ENCODE measurements at regions not wholly inside any gene's neighbourhood (a gene's known extent, or its start where the extent isn't known, plus 50 kb on each side); places are given as distances from the start of the nearest gene placed in this dataset.
"Not testable (repeated sequence)": the region's sequence is repeated elsewhere in the genome, so short reads cannot be mapped to it uniquely, and the experiment has no call there.

DNA sequence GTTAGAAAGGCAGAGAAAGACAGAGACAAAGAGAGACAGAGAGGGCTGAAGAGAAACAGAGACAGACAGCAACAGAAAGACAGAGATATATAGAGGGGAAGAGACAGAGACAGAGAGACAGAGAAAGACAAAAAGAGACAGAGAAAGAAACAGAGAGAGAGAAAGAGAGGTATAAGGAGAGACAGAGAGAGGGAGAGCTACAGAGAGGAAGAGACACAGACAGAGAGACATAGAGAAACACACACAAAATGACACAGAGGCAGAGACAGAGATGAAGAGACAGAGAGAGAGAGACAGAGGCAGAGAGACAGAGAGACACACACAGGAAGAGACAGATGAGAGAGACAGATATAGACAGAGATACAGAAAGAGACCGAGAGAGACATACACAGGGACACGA, 168.6 kb downstream of the TMEM121 start:
- peaks cover 67% of the 10 kb centered on the region for H3K4me1 ChIP-seq (ENCODE audit: control insufficient read depth, low read length)
- H3K4me2 ChIP-seq (ENCODE audit: low read length) = peak overlapping the region; percentile 27

GRCh38 chr14:105696388-105696787, 170.0 kb downstream of the TMEM121 start:
- not testable (repeated sequence) for H3K4me2 ChIP-seq (ENCODE audit: low read length); H4K20me1 ChIP-seq (ENCODE audit: control insufficient read depth, insufficient read depth, low read depth, low read length); H3K4me3 ChIP-seq (ENCODE audit: low read length); H3K9me3 ChIP-seq (ENCODE audit: control insufficient read depth, insufficient read depth, low read length); H3K36me3 ChIP-seq (ENCODE audit: control insufficient read depth, low read length); H3K27me3 ChIP-seq (ENCODE audit: control insufficient read depth, low read length); H3K9me2 ChIP-seq (replicated peaks; ENCODE audit: control insufficient read depth, low read length); H3K27ac ChIP-seq (ENCODE audit: low read depth, low read length)
- Histone ChIP-seq H3F3A (ENCODE audit: control insufficient read depth, insufficient read depth) (peaks cover 13% of the 10 kb centered on the region; the same call in 1 of the 2 replicates), H3K4me1 (ENCODE audit: control insufficient read depth, low read length) (peaks cover 67% of the 10 kb centered on the region), H3K79me2 (ENCODE audit: control insufficient read depth, low read length) (peaks cover 14% of the 10 kb centered on the region)

More for the DNA sequence above, 168.6 kb downstream of the TMEM121 start:
- TF ChIP-seq EZH2phosphoT487 (IDR thresholded peaks at IDR 0.05; ENCODE audit: borderline replicate concordance, low read length) (no peak), CTCF (IDR thresholded peaks at IDR 0.05; ENCODE audit: low read depth, low read length, poor library complexity, severe bottlenecking) (no peak)
- peaks cover 8% of the 10 kb centered on the region; the same call in 1 of the 2 replicates for H3F3A ChIP-seq (ENCODE audit: control insufficient read depth, insufficient read depth)
- H3K27ac ChIP-seq (ENCODE audit: low read depth, low read length) = peak overlapping the region; percentile 85
- no peaks in the 10 kb centered on the region for H3K27me3 ChIP-seq (ENCODE audit: control insufficient read depth, low read length)
- peaks cover 26% of the 10 kb centered on the region for H3K79me2 ChIP-seq (ENCODE audit: control insufficient read depth, low read length)
- H3K9me2 ChIP-seq (replicated peaks; ENCODE audit: control insufficient read depth, low read length) = no peaks in the 10 kb centered on the region
- no peak overlapping the region; the same call in 1 of the 2 replicates for H3K4me3 ChIP-seq (ENCODE audit: low read length)
- H3K36me3 ChIP-seq (ENCODE audit: control insufficient read depth, low read length) = 0 out of 2 replicates have a peak, but pooled peaks cover 5% of the 10 kb centered on the region
- no peaks in the 10 kb centered on the region for H3K9me3 ChIP-seq (ENCODE audit: control insufficient read depth, insufficient read depth, low read length)
- H4K20me1 ChIP-seq (ENCODE audit: control insufficient read depth, insufficient read depth, low read depth, low read length) = no peaks in the 10 kb centered on the region

GRCh38 chr14:105697414-105697813, 171.0 kb downstream of the TMEM121 start:
- not testable (repeated sequence) for H3K9me2 ChIP-seq (replicated peaks; ENCODE audit: control insufficient read depth, low read length); H3K9me3 ChIP-seq (ENCODE audit: control insufficient read depth, insufficient read depth, low read length); H3K4me3 ChIP-seq (ENCODE audit: low read length); H3K4me2 ChIP-seq (ENCODE audit: low read length); H4K20me1 ChIP-seq (ENCODE audit: control insufficient read depth, insufficient read depth, low read depth, low read length); H3K27me3 ChIP-seq (ENCODE audit: control insufficient read depth, low read length)
- peaks cover 14% of the 10 kb centered on the region; the same call in 1 of the 2 replicates for H3K36me3 ChIP-seq (ENCODE audit: control insufficient read depth, low read length)
- peaks cover 71% of the 10 kb centered on the region for H3K4me1 ChIP-seq (ENCODE audit: control insufficient read depth, low read length)
- H3K27ac ChIP-seq (ENCODE audit: low read depth, low read length) = peak overlapping the region; percentile 83
- H3F3A ChIP-seq (ENCODE audit: control insufficient read depth, insufficient read depth) = peaks cover 13% of the 10 kb centered on the region; the same call in 1 of the 2 replicates
- peaks cover 14% of the 10 kb centered on the region for H3K79me2 ChIP-seq (ENCODE audit: control insufficient read depth, low read length)

DNA sequence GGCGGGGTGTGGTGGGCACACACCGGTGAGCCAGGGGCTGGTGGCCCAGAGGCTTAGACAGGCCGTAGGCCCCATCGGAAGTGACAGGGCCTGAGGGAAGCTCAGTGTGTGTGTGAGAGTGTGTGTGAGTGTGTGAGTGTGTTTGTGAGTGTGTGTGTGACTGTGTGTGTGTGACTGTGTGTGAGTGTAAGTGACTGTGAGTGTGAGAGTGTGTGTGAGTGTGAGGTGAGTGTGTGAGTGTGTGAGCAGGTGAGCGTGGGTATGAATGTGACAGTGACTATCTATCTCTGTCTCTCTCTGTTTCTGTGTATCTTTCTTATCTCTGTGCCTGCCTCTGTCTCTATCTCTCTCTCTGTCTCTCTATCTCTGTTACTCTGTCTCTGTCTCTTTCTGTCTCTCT, 171.6 kb downstream of the TMEM121 start:
- Histone ChIP-seq H3K27ac (ENCODE audit: low read depth, low read length) (peak overlapping the region; percentile 83), H3K79me2 (ENCODE audit: control insufficient read depth, low read length) (peaks cover 14% of the 10 kb centered on the region), H3K4me1 (ENCODE audit: control insufficient read depth, low read length) (peaks cover 76% of the 10 kb centered on the region), H3K36me3 (ENCODE audit: control insufficient read depth, low read length) (peaks cover 14% of the 10 kb centered on the region; the same call in 1 of the 2 replicates), H3F3A (ENCODE audit: control insufficient read depth, insufficient read depth) (peaks cover 13% of the 10 kb centered on the region; the same call in 1 of the 2 replicates)
- H4K20me1 ChIP-seq (ENCODE audit: control insufficient read depth, insufficient read depth, low read depth, low read length); H3K9me2 ChIP-seq (replicated peaks; ENCODE audit: control insufficient read depth, low read length); H3K27me3 ChIP-seq (ENCODE audit: control insufficient read depth, low read length); H3K4me3 ChIP-seq (ENCODE audit: low read length); H3K4me2 ChIP-seq (ENCODE audit: low read length); H3K9me3 ChIP-seq (ENCODE audit: control insufficient read depth, insufficient read depth, low read length): not testable (repeated sequence)

DNA sequence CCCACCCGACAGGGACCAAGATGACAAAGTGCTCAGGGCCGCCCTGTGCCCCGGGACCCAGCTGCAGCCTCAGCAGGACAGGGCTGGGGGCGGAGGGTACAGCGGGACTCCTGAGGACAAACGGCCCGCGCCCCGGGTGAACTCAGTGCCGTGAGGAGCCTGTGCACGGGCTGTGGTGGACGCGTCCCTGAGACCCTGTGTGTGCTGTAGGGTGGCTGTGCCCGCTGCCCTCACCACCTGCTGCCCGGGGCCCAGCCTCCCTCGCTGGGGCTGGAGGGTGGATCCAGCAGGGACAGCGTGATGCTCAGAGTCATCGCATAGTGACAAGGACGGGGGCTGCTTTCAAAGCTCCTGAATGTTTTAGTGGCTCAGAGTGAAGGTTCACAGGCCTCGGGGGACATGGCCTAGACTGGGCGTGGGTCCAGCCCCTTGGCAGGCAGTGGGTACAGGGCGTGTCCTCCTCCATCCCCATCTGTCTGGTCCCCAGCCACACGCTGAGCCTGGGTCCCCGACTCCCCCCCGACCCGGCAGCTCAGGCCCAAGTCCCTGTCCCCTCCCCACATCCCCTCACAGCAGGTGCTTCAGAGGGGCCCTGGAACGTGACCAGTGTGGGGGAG, 172.7 kb downstream of the TMEM121 start:
- H4K20me1 ChIP-seq (ENCODE audit: control insufficient read depth, insufficient read depth, low read depth, low read length); H3K4me2 ChIP-seq (ENCODE audit: low read length); H3K9me3 ChIP-seq (ENCODE audit: control insufficient read depth, insufficient read depth, low read length); H3K27me3 ChIP-seq (ENCODE audit: control insufficient read depth, low read length); H3F3A ChIP-seq (ENCODE audit: control insufficient read depth, insufficient read depth); H3K79me2 ChIP-seq (ENCODE audit: control insufficient read depth, low read length); H3K9me2 ChIP-seq (replicated peaks; ENCODE audit: control insufficient read depth, low read length); H3K4me3 ChIP-seq (ENCODE audit: low read length): not testable (repeated sequence)
- Histone ChIP-seq H3K4me1 (ENCODE audit: control insufficient read depth, low read length) (peaks cover 70% of the 10 kb centered on the region), H3K36me3 (ENCODE audit: control insufficient read depth, low read length) (peaks cover 11% of the 10 kb centered on the region; the same call in 1 of the 2 replicates), H3K27ac (ENCODE audit: low read depth, low read length) (peak overlapping the region; percentile 99)

DNA sequence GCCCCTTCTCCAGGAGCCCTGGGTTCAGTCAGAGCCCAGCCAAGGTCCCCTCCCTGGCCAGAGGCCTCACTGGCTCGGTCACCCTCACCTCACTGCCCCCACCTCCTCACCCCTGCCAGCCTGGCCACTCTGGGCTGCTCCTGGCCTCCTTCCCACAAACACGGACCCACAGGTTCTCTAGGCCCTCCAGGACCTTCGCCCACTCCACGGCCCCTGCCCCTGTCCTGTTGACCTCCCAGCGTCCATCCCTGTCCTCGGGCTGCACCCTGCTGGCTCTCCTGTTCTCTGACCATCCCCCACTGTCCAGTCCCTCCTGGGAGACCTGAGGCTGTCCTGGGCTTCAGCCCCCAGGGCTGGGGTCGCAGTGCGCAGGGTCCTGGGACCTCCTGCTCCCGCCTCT, 173.3 kb downstream of the TMEM121 start:
- not testable (repeated sequence) for H3K79me2 ChIP-seq (ENCODE audit: control insufficient read depth, low read length); H4K20me1 ChIP-seq (ENCODE audit: control insufficient read depth, insufficient read depth, low read depth, low read length); H3K9me3 ChIP-seq (ENCODE audit: control insufficient read depth, insufficient read depth, low read length); H3F3A ChIP-seq (ENCODE audit: control insufficient read depth, insufficient read depth); H3K9me2 ChIP-seq (replicated peaks; ENCODE audit: control insufficient read depth, low read length); H3K27me3 ChIP-seq (ENCODE audit: control insufficient read depth, low read length); H3K36me3 ChIP-seq (ENCODE audit: control insufficient read depth, low read length)
- Histone ChIP-seq H3K4me3 (ENCODE audit: low read length) (peak overlapping the region; percentile 39), H3K27ac (ENCODE audit: low read depth, low read length) (peak overlapping the region; percentile 99), H3K4me1 (ENCODE audit: control insufficient read depth, low read length) (peaks cover 64% of the 10 kb centered on the region), H3K4me2 (ENCODE audit: low read length) (peak overlapping the region; percentile 42)

- Histone ChIP-seq H3K4me3 (ENCODE audit: low read length) (peak overlapping the region; percentile 58), H3K4me1 (ENCODE audit: control insufficient read depth, low read length) (peaks cover 59% of the 10 kb centered on the region), H3K4me2 (ENCODE audit: low read length) (peak overlapping the region; percentile 75), H3K27ac (ENCODE audit: low read depth, low read length) (peak overlapping the region; percentile 99)
- H3K9me2 ChIP-seq (replicated peaks; ENCODE audit: control insufficient read depth, low read length); H3K27me3 ChIP-seq (ENCODE audit: control insufficient read depth, low read length); H3K36me3 ChIP-seq (ENCODE audit: control insufficient read depth, low read length); H4K20me1 ChIP-seq (ENCODE audit: control insufficient read depth, insufficient read depth, low read depth, low read length); H3F3A ChIP-seq (ENCODE audit: control insufficient read depth, insufficient read depth); H3K9me3 ChIP-seq (ENCODE audit: control insufficient read depth, insufficient read depth, low read length); H3K79me2 ChIP-seq (ENCODE audit: control insufficient read depth, low read length): not testable (repeated sequence)
Measured at GRCh38 chr14:105700146-105700545, 173.8 kb downstream of the TMEM121 start.

Data from DOHH2 (cell line).